NB4 (cell line): ENCODE measurements at regions not wholly inside any gene's neighbourhood (a gene's known extent, or its start where the extent isn't known, plus 50 kb on each side); places are given as distances from the start of the nearest gene placed in this dataset.

ENCODE experiments used
- DNase-seq: peaks from one replicate; pipeline ENCODE4 v3.0.0; 2010; ENCODE audit warnings: low read depth
- H3K4me3 ChIP-seq: one replicate; pipeline ENCODE4 v1.5.1; 2011; ENCODE audit warnings: mild to moderate bottlenecking, low read depth, low read length, moderate library complexity
- CTCF ChIP-seq: IDR thresholded peaks from one replicate; pipeline ENCODE4 v1.5.1; 2012; ENCODE audit warnings: low read depth, low read length
- MAX ChIP-seq: IDR thresholded peaks from 2 replicates; pipeline ENCODE4 v1.6.1; 2011; ENCODE audit warnings: low read depth, low read length
- MYC ChIP-seq: IDR thresholded peaks from 2 replicates; pipeline ENCODE4 v1.6.1; 2011; ENCODE audit warnings: low read depth, low read length
- POLR2A ChIP-seq: IDR thresholded peaks from 2 replicates; pipeline ENCODE4 v1.6.1; 2011; ENCODE audit warnings: mild to moderate bottlenecking; ENCODE audit not compliant: insufficient read length; ENCODE audit errors: extremely low read depth

- no peak overlapping the region for H3K4me3 ChIP-seq
- no peak for DNase-seq
- no peak for TF ChIP-seq CTCF
- no peak for TF ChIP-seq POLR2A
- no peak for TF ChIP-seq MYC
- TF ChIP-seq MAX, result no peak
Observed at GRCh38 chr2:12824351-12824777, 107.6 kb downstream of the TRIB2 start.

- H3K4me3 ChIP-seq, result no peak overlapping the region
- TF ChIP-seq CTCF (no peak), POLR2A (no peak), MAX (no peak), MYC (no peak)
- DNase-seq, result peak; percentile 18
Observed at GRCh38 chr2:12824778-12825379, 108.1 kb downstream of the TRIB2 start.

GRCh38 chr2:12826781-12827180, 110.0 kb downstream of the TRIB2 start:
- H3K4me3 ChIP-seq, result no peak overlapping the region
- no peak for TF ChIP-seq MYC
- no peak for DNase-seq

GRCh38 chr2:12827721-12828120, 111.0 kb downstream of the TRIB2 start:
- TF ChIP-seq CTCF, result no peak
- no peak for TF ChIP-seq MAX
- no peak for TF ChIP-seq MYC
- no peak for TF ChIP-seq POLR2A
- no peak overlapping the region for H3K4me3 ChIP-seq
- DNase-seq, result no peak

- no peak for DNase-seq
- TF ChIP-seq CTCF (no peak), MYC (no peak), POLR2A (no peak), MAX (no peak)
- H3K4me3 ChIP-seq, result no peak overlapping the region
Observed at GRCh38 chr2:12828980-12829379, 112.2 kb downstream of the TRIB2 start.

- no peak for DNase-seq
- H3K4me3 ChIP-seq, result no peak overlapping the region
- TF ChIP-seq POLR2A (no peak), CTCF (no peak)
Observed at GRCh38 chr2:12831016-12831415, 114.3 kb downstream of the TRIB2 start.
